ENCODE measurements at regions not wholly inside any gene's neighbourhood (a gene's known extent, or its start where the extent isn't known, plus 50 kb on each side); places are given as distances from the start of the nearest gene placed in this dataset.
A peak's percentile ranks its signal among the peaks of the same experiment; 100 is the strongest.

DNA sequence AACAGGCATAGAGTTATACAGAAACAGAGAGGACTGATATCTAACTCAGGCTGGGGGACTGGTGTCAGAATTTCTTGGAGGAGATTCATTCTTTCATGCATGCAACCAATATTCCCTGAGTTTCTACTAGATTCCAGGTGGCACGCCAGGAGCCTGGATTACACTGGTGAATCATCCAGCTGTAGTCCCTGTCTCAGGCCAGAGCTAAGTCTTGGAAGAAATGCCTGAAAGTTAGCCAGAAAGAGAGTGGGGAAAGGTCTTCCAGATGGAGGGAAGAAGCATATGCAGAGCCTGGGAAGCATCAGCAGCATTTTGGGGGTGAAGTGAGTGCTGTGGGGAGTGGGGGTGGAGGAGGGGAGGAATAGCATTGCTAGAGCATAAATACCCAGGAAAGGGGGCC is 239.1 kb downstream of the OMA1 start:
- DNase-seq = no peak

DNA sequence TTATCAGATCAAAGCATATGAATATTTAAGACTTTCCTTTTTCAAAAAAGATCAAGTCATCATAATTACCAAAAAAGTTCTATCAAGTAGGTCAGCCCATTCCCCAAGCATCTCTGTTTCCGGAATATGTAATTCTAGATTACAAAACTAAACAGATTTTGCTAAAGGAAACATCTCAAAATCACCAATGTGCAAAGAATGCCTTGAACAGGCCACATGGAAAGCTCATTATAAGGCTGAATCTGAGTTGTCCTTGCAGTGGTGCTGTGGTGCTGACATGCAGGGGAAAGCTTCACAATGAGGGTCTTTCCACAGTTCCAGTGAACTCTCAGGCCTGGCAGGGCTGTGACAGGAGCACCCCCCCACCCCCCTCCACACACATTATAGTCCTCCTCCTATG is 240.9 kb downstream of the OMA1 start:
- no peak for DNase-seq

DNA sequence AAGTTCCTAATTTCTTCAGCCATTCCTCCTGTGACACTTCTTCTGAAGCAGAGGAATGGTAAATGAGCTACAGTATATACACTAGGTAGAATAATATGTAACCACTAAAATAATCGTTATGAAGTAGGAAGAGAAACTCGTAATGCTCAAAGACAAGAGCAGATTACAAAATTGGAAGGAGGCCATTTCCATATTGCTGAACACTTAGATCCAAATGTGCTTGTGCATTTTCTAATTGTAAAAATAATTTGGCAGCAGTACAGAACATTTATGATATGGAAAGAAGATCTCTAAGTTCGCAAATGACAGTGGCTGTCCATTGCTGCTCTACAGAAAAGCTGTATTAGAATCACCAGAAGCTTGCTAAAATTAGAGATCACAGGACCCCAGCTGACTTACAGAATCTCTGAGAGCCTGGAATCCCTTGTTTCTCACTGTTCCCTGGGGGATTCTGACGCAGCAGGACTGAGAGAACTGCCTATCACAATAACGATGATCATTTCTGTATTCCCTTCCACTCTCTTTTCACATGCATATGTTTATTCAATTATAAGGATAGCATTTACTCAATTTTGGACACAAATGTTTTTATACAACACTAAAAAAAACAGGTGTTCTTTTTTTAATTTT is 242.1 kb downstream of the OMA1 start:
- DNase-seq = no peak

DNA sequence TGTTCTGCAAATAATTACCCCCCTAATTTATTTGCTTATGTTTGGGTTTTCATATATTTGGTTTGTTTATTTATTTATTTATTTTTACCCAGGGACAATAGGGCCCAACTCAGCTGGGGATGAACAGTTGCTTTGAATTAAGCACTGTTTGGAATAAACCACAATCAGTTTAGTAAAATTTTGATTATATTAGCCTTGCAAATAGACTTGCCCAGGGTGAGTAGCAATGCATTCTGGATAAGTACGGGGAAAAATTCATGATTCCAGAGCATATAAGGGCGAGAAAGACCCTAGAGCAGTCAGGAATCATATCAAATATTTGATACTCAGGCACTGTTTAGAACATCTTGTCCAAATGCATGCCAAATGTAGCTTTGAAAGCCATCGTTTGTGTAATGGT is 242.7 kb downstream of the OMA1 start:
- DNase-seq = no peak

DNA sequence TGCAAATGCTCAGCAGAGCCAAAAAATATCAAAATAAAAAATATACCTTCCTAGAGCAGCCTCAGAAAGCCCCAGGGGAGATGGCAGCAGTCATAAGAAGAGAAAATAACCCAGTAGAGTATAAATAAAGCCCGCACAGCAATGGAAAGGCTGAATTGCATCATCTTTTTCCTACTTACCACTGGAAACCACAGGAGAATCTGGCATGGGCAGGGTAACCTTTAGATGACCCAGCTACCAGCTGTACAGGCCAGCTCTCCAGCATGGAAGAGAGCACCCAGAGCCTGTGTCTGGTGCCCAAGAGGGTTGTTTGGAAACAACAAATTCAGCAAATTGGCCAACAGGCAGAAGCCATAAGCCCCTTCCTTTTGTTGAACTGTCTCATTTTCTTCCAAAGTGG is 253.1 kb downstream of the OMA1 start:
- DNase-seq = no peak

DNA sequence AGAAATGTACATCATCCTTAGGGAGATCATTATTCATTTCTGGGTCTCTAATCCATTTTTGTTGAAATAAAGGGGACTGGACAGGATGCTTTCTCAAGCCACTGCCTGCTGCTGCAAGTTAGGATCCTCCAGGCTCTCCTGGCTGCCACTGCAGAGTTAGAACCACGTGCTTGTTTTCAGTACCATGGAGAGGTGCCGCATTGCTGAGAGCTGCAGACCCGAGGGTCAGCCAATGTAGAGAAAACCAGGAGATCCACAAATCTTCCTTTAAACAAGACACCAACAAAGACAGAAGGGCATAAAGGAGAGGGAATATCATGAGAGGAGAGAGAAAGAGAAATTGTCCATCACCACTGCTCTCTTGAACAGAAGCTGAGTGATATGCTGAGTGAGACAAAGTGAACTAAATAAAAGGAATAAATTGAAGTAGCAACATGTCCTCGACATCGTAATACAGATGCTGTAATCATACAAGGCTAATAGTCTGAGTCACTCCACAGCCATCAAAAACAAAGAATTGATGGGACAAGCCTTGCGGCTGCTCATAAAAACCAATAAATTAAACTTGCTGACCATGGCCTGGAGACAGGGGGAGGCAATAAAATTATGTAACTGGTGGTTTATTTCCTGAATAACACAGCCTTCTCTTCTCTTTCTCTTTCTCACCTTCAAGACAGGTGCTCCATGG is 255.7 kb downstream of the OMA1 start:
- DNase-seq = no peak

DNA sequence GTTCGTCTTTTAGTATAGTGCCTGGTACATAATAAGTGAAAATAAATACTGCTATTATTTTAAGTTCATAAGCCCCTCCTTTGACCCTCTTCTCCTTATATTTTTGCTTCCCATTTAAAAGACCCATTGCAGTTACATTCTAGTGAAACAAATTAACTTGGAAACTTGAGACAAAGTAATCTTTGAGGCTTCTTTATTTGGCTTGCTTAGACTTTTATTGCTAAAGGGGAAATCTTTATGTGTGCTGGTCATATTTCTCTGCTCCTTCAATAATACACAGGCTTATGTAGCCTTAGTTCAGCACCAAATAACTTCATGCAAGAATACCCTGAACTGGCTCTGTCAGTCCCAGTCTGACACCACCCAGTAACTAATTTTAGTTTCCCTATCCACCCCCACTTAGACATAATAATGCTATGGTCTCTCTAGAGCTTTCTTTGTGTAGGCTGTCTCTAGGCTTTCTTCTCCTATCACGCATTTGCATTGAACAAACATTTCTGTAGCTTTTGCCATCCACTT is 257.8 kb downstream of the OMA1 start:
- no peak for DNase-seq

- no peak for DNase-seq
These were observed 258.5 kb downstream of the OMA1 start for GRCh38 chr1:58287894-58288623.

- no peak for DNase-seq
These were observed 262.4 kb downstream of the OMA1 start for GRCh38 chr1:58284225-58284510.

- no peak for DNase-seq
These were observed 262.9 kb downstream of the OMA1 start for GRCh38 chr1:58283388-58284224.

DNA sequence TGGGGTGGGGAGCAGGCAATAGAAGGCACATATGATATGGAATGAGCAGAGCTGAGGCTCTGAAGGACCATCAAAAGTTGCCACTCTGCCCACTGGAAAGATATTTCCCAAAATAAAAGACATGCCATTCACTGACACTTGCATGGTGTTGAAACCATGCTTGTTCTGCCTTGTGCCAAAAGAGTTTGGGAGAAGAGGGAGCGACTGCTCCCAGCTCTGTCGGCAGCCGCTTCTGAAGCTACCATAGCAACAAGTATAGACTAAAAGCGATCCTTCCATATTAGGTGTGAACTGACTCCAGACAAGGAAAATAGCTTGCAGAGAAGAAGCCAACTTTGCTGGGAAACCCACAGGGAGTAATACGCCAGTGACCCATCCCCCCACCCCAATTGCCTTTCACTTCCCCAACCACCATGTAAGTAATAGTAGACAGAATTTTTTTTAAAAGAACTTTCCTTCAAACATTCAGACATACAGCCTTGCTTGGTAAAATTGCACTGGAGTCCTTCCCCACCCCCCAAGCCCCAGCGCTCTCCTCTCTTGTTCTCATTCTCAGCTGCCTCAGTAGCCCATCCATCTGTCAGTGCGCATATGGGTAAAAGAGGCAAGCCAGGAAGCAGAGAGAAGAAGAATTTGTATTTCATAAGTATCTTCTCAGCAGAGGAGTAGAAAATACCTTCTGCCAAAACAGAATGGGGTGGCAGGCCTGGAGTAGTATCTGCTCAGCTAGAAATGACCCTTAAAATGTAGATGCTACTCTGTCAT is 263.7 kb downstream of the OMA1 start:
- DNase-seq = peak; percentile 29

GRCh38 chr1:58266242-58266641 is 280.3 kb downstream of the OMA1 start:
- DNase-seq = peak; percentile 88

GRCh38 chr1:58264462-58264861 is 282.1 kb downstream of the OMA1 start:
- no peak for DNase-seq

- no peak for DNase-seq
These were observed 283.8 kb downstream of the OMA1 start for GRCh38 chr1:58262702-58263101.

GRCh38 chr1:58258082-58258481 is 288.4 kb downstream of the OMA1 start:
- DNase-seq = no peak

GRCh38 chr1:58257003-58257402 is 289.5 kb downstream of the OMA1 start:
- no peak for DNase-seq

DNA sequence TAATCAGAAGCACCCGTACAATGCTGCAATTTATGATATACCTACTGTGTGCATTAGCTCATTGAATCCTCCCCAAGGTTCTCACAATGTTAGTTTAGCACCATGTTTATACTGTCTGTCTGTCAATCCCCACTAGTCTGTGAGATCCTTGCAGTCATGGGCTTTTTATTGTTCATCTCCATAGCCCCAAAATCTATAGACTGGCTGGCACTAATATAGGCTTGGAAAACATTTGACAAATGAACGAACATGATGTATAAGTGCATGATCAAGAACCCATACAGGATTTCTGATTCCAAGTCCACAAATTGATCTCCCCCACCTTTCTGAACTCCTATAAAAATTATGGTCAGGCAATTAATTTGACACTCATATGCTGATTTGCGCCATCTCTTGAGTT is 290.0 kb downstream of the OMA1 start:
- no peak for DNase-seq

GRCh38 chr1:58256041-58256440 is 290.5 kb downstream of the OMA1 start:
- DNase-seq = no peak

GRCh38 chr1:58255192-58255591 is 291.3 kb downstream of the OMA1 start:
- DNase-seq = no peak

DNA sequence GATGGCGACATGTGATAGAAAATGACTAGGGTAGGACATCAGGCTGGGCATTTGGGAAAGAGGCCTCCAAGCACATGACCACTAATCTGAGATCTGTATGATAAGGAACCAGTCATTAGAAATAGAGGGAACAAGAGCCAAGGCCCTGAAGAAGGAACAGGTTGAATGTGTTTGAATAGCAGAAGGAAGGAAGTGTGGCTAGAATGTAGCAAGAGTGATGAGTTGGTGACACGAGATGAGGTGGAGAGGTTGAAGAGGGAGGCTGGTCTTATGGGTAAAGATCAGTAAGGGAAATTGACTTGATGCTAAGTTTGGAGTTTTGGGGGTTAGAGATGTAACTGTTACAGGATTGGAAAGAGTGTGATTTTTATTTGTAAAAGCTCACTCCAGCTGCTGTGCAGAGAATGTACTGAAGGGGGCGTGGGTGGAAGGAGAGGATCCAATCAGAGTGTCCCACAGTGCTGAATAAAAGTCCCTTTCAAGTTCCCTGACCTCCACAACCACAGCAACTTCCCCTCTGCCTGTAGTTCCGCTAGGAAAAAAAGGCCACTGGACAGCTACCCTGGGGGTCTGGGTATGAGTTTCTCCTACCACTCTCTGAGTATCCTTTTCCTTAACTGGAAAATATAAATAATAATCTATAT is 295.0 kb downstream of the OMA1 start:
- no peak for DNase-seq

GRCh38 chr1:58250587-58250948 is 296.0 kb downstream of the OMA1 start:
- no peak for DNase-seq
